Right cardiac atrium (tissue), 5 donors: ENCODE measurements at regions not wholly inside any gene's neighbourhood (a gene's known extent, or its start where the extent isn't known, plus 50 kb on each side); places are given as distances from the start of the nearest gene placed in this dataset.
"Not testable (repeated sequence)": the region's sequence is repeated elsewhere in the genome, so short reads cannot be mapped to it uniquely, and the experiment has no call there.

Experiments used
- ATAC-seq, 2 donors: fragments of 200-7000 bp; cut with Tn5 transposase; one replicate each; pipeline versions ENCODE4 v1.8.0 to v1.9.1; 2020; ENCODE audit warnings: moderate library complexity in 2 of 2, mild to moderate bottlenecking in 1 of 2
- DNase-seq, 3 donors: peaks; one replicate each; pipeline ENCODE4 v3.0.0-alpha.2; 2020
- H3K27ac ChIP-seq: one replicate; pipeline ENCODE4 v1.5.1; 2013; ENCODE audit warnings: mild to moderate bottlenecking, low read length, control low read depth, moderate library complexity
- H3K27me3 ChIP-seq: one replicate; pipeline ENCODE4 v1.6.1; 2013; ENCODE audit not compliant: control insufficient read depth, insufficient read depth
- H3K4me1 ChIP-seq: one replicate; pipeline ENCODE4 v1.6.1; 2013; ENCODE audit warnings: low read length; ENCODE audit not compliant: control insufficient read depth, insufficient read depth
- H3K4me3 ChIP-seq: one replicate; pipeline ENCODE4 v1.5.1; 2013; ENCODE audit warnings: low read length, control low read depth
- H3K9me3 ChIP-seq: one replicate; pipeline ENCODE4 v1.6.1; 2013; ENCODE audit warnings: low read length; ENCODE audit not compliant: control insufficient read depth
- WGBS: extraction: QIAGEN DNeasy Blood & Tissue Kit; methylation state at CpG from one replicate; pipeline ENCODE4 v1.1.7; 2013; 5-methylcytosine and 5-hydroxymethylcytosine counted together
- intact Hi-C, 4 donors: fragments of 100-400 bp; cut with DNase I; formaldehyde crosslinking; loops; one replicate each; pipeline versions ENCODE4 v1.11.0 to v1.14.0; 2022 to 2023
- donor health status: healthy with polysubstance abuse.
- donor health status: DM: no; HTN: yes; CAD: no.
- donor health status: DM: no; HTN: no; CAD: no.
- donor health status: DM: no; HTN: yes; CAD: no; lungs with severe emphysema.
- donor health status: DM: yes; HTN: yes; CAD: no.

GRCh38 chr3:65146179-65146578 is 458.4 kb upstream of the ADAMTS9 start:
- no peaks in the 10 kb centered on the region for H3K4me1 ChIP-seq
- DNase-seq (no peak), ATAC-seq (no peak)
- H3K4me3 ChIP-seq: no peak overlapping the region
- no peaks in the 10 kb centered on the region for H3K9me3 ChIP-seq
- intact Hi-C loops: no loop called here
- no peak overlapping the region for H3K27ac ChIP-seq
- 70% methylated on average over 3 of the region's 3 CpGs for WGBS
- H3K27me3 ChIP-seq: no peaks in the 10 kb centered on the region

- Histone ChIP-seq H3K27ac (no peak overlapping the region), H3K27me3 (no peaks in the 10 kb centered on the region), H3K4me3 (no peak overlapping the region), H3K4me1 (no peaks in the 10 kb centered on the region), H3K9me3 (no peaks in the 10 kb centered on the region)
- ATAC-seq: no peak
- DNase-seq: no peak
- intact Hi-C loops: no loop called here
- 84% methylated on average over 1 of the region's 1 CpG for WGBS
Observed at GRCh38 chr3:65145680-65146079, 457.9 kb upstream of the ADAMTS9 start.

- no peak for DNase-seq
- no peaks in the 10 kb centered on the region for H3K9me3 ChIP-seq
- intact Hi-C loops: no loop called here
- H3K27me3 ChIP-seq: no peaks in the 10 kb centered on the region
- H3K4me1 ChIP-seq: no peaks in the 10 kb centered on the region
- no peak for ATAC-seq
- H3K27ac ChIP-seq: no peak overlapping the region
- no peak overlapping the region for H3K4me3 ChIP-seq
Observed at GRCh38 chr3:65144791-65145351, 457.1 kb upstream of the ADAMTS9 start.

- intact Hi-C loops: no loop called here
- H3K27ac ChIP-seq: no peak overlapping the region
- H3K4me1 ChIP-seq: no peaks in the 10 kb centered on the region
- no peaks in the 10 kb centered on the region for H3K9me3 ChIP-seq
- H3K27me3 ChIP-seq: no peaks in the 10 kb centered on the region
- ATAC-seq: no peak
- no peak for DNase-seq
- no peak overlapping the region for H3K4me3 ChIP-seq
Observed at GRCh38 chr3:65142456-65142855, 454.7 kb upstream of the ADAMTS9 start.

GRCh38 chr3:65138556-65138955 is 450.8 kb upstream of the ADAMTS9 start:
- 73% methylated on average over 3 of the region's 3 CpGs for WGBS
- ATAC-seq (no peak), DNase-seq (no peak)
- Histone ChIP-seq H3K27ac (no peak overlapping the region), H3K4me1 (no peaks in the 10 kb centered on the region), H3K9me3 (no peaks in the 10 kb centered on the region), H3K27me3 (no peaks in the 10 kb centered on the region), H3K4me3 (no peak overlapping the region)
- intact Hi-C loops: no loop called here

GRCh38 chr3:65133752-65134151 is 446.0 kb upstream of the ADAMTS9 start:
- H3K9me3 ChIP-seq, H3K4me3 ChIP-seq, intact Hi-C loops, H3K27ac ChIP-seq, DNase-seq, H3K27me3 ChIP-seq, H3K4me1 ChIP-seq: not testable (repeated sequence)
- 23% methylated on average over 3 of the region's 3 CpGs for WGBS
- ATAC-seq: peak in 1 of 2 donors; percentile 66

- ATAC-seq (no peak), DNase-seq (no peak)
- WGBS: 93% methylated on average over 4 of the region's 4 CpGs
- Histone ChIP-seq H3K4me3 (no peak overlapping the region), H3K27ac (no peak overlapping the region), H3K9me3 (no peaks in the 10 kb centered on the region), H3K27me3 (no peaks in the 10 kb centered on the region), H3K4me1 (no peaks in the 10 kb centered on the region)
- intact Hi-C loops: no loop called here
Observed at GRCh38 chr3:65130782-65131181, 443.0 kb upstream of the ADAMTS9 start.

GRCh38 chr3:65128346-65128745 is 440.5 kb upstream of the ADAMTS9 start:
- H3K27ac ChIP-seq: no peak overlapping the region
- no peaks in the 10 kb centered on the region for H3K9me3 ChIP-seq
- H3K4me3 ChIP-seq: no peak overlapping the region
- ATAC-seq (no peak), DNase-seq (no peak)
- no peaks in the 10 kb centered on the region for H3K27me3 ChIP-seq
- intact Hi-C loops: no loop called here
- H3K4me1 ChIP-seq: no peaks in the 10 kb centered on the region
- 66% methylated on average over 6 of the region's 6 CpGs for WGBS

- H3K4me1 ChIP-seq: no peaks in the 10 kb centered on the region
- no peaks in the 10 kb centered on the region for H3K27me3 ChIP-seq
- WGBS: 78% methylated on average over 7 of the region's 7 CpGs
- H3K9me3 ChIP-seq: no peaks in the 10 kb centered on the region
- H3K4me3 ChIP-seq: no peak overlapping the region
- DNase-seq (no peak), ATAC-seq (no peak)
- no peak overlapping the region for H3K27ac ChIP-seq
- intact Hi-C loops: no loop called here
Observed at GRCh38 chr3:65126527-65127410, 439.0 kb upstream of the ADAMTS9 start.

- intact Hi-C loops, H3K9me3 ChIP-seq, H3K27me3 ChIP-seq, H3K4me1 ChIP-seq, H3K4me3 ChIP-seq, ATAC-seq, H3K27ac ChIP-seq: not testable (repeated sequence)
- DNase-seq: peak in 1 of 3 donors; percentile 54
- WGBS: 96% methylated on average over 13 of the region's 13 CpGs
Observed at GRCh38 chr3:65120156-65120555, 432.4 kb upstream of the ADAMTS9 start.

- Histone ChIP-seq H3K9me3 (no peaks in the 10 kb centered on the region), H3K27ac (no peak overlapping the region), H3K4me3 (no peak overlapping the region), H3K4me1 (no peaks in the 10 kb centered on the region), H3K27me3 (no peaks in the 10 kb centered on the region)
- WGBS: 90% methylated on average over 5 of the region's 5 CpGs
- intact Hi-C loops: no loop called here
- ATAC-seq (no peak), DNase-seq (no peak)
Observed at GRCh38 chr3:65118912-65119499, 431.2 kb upstream of the ADAMTS9 start.
